NCI-H2227 (cell line): ENCODE measurements at regions not wholly inside any gene's neighbourhood (a gene's known extent, or its start where the extent isn't known, plus 50 kb on each side); places are given as distances from the start of the nearest gene placed in this dataset.
A peak's percentile ranks its signal among the peaks of the same experiment; 100 is the strongest.

Experiments used
- DNase-seq: peaks from one replicate; lab custom pipeline; 2025; ENCODE audit not compliant: unreplicated experiment; lab: John Stamatoyannopoulos, UW

- no peak for DNase-seq
Observed at GRCh38 chr13:20351281-20352022, 119.3 kb upstream of the GJB6 start.

- no peak for DNase-seq
Observed at GRCh38 chr13:20350819-20351218, 118.7 kb upstream of the GJB6 start.

DNA sequence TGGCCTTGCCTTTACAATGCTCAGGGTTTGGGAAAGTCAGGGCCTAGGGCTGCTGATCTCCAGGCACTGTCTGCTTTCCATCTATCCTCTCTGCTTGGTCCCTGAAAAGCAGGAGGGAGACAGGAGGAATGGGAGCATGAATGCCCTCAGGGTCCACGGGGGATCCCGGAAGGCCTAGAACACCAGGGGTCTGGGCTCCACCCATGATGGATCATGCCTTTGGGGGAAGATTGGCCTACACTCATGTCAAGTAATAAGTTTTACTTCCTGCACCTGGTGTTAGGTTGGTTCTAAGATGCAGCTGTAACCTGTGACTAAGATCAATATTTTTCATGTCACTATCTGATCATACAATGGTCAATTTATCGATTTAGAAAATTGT lies 118.3 kb upstream of the GJB6 start:
- no peak for DNase-seq

DNA sequence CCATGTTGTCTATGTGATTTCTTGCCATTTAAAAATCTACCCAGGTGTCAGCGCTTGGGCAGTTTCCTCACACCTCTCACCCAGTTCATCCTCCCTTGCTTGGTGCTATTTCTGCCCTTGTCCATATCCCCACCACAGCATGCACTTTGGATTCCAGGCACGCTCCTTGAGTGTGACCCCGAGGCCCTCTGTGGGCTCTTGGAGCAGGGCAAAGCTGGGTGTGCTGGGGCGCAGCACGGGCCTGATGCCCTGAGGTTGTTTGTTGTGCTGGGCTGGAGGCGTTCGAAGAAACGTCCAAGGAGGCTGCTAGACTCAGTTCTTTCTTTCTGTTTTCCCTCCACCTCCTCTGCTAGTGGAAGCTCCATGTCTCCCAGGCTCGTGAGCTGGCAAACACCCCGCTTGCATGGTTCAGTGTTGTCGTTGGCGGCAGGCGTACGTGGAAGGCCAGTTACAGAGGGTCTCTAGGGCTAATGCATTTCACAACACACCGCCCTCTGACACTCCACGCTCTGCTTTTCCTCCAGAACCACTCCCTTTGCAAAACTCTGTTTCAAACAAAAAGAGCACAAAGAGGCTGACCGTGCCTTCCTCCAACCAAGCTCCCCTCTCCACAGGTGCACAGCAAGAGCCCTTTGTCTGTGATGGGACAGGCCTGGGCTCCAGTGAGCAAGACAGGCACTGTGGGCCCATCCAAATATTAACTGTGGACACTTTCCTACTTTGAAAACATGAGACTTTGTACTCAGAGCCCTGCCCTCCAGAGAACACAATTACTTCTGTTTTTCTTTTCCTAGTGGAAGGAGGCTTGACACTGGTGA lies 117.7 kb upstream of the GJB6 start:
- no peak for DNase-seq

GRCh38 chr13:20348645-20349408 lies 116.7 kb upstream of the GJB6 start:
- no peak for DNase-seq

DNA sequence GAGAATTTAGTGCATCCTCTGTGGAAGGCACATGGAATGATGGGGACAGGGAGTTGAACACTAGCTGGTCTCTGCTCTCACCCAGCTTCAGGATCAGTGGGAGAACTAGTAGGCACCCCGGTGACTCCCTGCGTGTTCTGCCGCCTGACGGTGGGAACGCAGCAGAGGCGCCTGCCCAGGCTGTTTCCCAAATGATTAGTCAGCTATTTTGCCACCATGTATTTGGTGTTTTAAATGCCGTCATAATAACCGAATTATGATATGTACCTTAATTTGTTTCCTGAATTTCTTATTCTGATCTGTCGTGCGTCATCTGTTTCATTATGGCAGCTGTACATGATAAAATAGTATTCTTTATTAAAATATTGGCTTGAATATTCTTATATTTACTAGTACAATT lies 115.9 kb upstream of the GJB6 start:
- no peak for DNase-seq

DNA sequence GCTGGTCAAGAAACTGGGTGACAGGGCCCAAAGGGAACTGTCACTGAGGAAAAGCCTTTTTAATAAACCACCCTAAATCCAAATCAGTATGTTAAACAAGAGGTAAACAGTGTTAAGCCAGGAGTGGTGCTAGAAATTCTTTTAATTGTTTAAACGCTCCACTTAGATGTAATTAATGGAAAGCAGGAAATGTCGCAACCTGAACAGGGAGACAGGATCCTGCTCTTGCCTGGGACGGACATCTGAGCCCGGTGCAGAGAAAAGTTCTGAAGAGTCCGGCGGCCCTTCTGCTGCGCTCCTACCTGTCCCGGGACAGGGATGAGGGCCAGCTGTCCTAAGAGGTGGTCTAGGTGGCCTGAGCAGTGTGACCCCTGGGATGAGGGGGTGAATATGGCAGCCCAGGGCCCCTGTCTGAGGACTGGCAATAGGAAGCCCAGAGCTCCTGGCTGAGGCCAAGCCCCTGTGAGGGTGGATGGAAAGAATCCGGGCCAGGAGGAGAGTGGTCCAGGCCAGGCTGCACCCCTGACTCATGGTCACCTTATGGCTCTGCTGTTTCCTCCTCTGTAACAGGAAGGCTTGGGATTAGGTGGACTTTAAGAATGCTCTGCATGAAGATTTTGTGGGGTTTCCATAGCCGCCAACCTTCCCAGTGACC lies 112.8 kb upstream of the GJB6 start:
- DNase-seq = no peak

- no peak for DNase-seq
Observed at GRCh38 chr13:20342311-20342710, 110.2 kb upstream of the GJB6 start.

GRCh38 chr13:20340759-20341171 lies 108.6 kb upstream of the GJB6 start:
- DNase-seq = peak; percentile 10

- DNase-seq = no peak
Observed at GRCh38 chr13:20340136-20340758, 108.1 kb upstream of the GJB6 start.

GRCh38 chr13:20337884-20338551 lies 105.9 kb upstream of the GJB6 start:
- no peak for DNase-seq

DNA sequence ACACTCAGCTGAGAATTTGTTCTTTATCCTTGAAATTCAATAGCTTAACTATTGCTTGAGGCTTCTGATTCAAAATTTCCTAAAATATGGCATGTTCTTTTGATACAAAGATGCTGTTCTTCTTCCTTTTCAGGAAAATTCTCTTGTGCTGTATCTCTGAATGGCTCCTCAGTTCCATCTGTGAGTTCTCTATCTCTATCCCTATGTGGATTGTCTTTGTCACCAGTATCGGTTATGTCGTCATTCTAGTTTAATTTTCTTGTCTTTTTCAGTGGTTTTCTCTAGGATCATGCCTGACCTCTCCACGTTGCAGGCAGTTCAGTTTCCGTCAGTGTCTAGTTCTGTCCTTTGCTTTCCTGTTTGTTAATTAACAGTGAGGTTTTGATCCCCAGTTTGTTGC lies 104.6 kb upstream of the GJB6 start:
- no peak for DNase-seq

GRCh38 chr13:20334309-20334708 lies 102.2 kb upstream of the GJB6 start:
- no peak for DNase-seq

GRCh38 chr13:20332361-20333096 lies 100.4 kb upstream of the GJB6 start:
- no peak for DNase-seq

DNA sequence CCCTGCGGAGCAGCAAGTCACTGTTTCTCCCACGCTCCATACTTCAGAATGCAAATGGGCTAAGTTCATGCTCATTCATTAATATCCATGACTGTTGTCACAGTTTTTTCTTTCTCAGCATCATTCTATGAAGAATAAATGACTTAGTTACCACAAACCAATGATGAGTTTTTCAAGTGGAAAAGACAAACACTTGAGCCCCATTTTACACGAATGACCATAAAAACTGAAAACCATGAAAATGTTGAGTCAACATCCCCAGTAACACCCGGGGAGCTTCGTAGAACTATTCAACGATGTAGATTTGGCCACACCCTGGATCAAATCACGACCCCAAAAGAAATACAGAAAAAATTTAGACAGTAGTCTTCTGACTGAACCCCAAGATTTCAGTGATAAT lies 99.8 kb upstream of the GJB6 start:
- DNase-seq = no peak

DNA sequence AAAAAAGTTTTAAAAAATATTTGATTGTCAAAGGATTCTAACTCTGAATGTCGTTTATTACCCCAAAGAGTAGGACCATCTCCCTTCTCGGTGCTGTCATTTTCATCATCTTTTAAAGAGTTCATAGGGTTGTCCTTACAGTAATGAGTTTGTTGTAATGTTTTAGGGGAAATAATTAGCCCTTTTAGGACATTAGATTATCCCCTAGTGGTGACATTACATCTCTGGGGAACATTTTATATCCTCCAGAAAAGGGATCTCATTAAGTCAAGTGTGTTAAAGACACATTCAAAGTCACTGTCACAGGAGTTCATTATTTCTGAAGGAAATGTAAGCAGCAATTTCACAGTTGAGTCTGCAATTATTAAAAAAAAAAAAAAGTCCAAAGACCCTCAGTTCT lies 99.3 kb upstream of the GJB6 start:
- DNase-seq = no peak

GRCh38 chr13:20326809-20327208 lies 94.7 kb upstream of the GJB6 start:
- DNase-seq = no peak

DNA sequence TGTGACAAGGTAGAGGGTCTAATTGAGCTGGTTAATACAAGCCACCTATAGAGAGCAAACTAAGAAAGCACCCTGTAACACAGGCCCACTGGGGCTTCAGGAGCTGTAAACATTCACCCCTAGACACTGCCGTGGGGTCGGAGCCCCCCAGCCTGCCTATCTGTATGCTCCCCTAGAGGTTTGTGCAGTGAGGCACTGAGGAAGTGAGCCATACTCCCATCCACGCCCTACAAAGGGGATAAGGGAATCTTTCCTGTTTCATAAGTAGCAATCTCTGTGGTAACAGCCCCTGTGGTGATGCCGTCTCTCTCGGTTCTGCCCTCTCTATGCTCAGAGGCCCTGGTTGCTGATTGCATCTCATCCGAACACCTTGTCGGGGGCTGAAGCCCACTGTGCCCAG lies 94.2 kb upstream of the GJB6 start:
- DNase-seq = no peak

DNA sequence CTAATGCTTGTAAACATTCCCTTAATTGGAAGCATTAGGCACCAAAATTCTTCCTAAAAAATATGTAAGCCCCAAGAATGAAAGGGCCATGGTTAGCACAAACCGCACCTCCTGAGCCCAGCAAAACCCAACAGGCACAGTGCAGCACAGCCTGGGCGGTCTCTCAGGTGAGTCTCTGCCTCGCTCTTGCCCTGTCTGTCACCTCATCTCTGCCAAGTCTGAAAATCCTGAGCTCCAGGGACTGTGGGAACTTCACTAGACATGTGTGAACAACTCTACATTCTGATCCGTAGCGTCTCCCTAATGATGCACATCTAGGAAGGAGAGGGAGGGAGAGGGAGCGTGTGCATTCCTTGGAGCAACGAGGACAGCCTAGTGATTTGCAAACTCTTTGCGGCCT lies 88.8 kb upstream of the GJB6 start:
- no peak for DNase-seq

DNA sequence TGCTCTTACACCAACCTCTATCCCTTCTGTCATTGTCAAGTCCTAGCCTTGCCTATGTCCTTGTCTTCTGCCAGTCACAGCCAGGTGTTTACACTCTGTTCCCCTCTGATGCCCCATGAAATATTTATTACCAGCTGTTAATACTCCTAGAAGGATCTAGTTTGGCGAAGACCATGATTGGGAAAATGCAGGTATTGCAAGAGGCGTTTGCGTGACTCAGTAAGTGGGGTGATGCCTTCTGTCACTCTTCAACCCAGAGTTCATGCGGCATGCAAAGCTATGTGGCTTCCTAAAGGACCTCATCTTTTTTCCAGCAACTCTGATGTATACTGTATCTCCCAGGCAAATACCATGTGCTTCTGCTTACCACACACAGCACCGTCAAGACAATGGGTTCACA lies 81.8 kb upstream of the GJB6 start:
- DNase-seq = no peak
